Left renal pelvis (tissue), 4 donors: ENCODE measurements at regions not wholly inside any gene's neighbourhood (a gene's known extent, or its start where the extent isn't known, plus 50 kb on each side); places are given as distances from the start of the nearest gene placed in this dataset.

Experiments
- DNase-seq, 4 donors: peaks; one replicate each; pipeline ENCODE4 v3.0.0-alpha.2; 2013; ENCODE audit warnings: low read depth in 4 of 4, low spot score in 3 of 4

- no peak for DNase-seq
Observed at GRCh38 chr10:129035052-129035827, 431.8 kb upstream of the MGMT start.

DNA sequence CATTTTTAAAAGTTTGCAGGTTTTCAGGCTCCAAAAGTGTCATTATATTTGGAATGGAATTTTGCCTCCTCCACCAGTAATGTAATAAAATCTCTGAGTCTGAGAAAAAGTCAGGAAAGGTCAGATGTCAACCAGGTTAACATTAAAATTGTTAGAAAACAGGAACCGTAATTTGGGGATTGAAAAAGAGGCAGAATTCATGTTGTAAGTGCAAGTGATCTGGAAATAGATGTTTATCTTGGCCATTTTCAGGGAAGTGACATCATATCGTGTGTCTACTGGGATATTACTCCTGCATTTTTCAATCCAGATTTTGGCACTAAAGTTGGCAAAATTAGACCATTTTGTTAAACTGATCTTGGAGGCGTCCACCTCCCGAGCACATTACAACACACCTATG lies 428.5 kb upstream of the MGMT start:
- DNase-seq, result no peak

- no peak for DNase-seq
Observed at GRCh38 chr10:129039406-129040370, 427.4 kb upstream of the MGMT start.

- DNase-seq, result no peak
Observed at GRCh38 chr10:129040377-129040776, 426.7 kb upstream of the MGMT start.

GRCh38 chr10:129041916-129042315 lies 425.1 kb upstream of the MGMT start:
- no peak for DNase-seq

DNA sequence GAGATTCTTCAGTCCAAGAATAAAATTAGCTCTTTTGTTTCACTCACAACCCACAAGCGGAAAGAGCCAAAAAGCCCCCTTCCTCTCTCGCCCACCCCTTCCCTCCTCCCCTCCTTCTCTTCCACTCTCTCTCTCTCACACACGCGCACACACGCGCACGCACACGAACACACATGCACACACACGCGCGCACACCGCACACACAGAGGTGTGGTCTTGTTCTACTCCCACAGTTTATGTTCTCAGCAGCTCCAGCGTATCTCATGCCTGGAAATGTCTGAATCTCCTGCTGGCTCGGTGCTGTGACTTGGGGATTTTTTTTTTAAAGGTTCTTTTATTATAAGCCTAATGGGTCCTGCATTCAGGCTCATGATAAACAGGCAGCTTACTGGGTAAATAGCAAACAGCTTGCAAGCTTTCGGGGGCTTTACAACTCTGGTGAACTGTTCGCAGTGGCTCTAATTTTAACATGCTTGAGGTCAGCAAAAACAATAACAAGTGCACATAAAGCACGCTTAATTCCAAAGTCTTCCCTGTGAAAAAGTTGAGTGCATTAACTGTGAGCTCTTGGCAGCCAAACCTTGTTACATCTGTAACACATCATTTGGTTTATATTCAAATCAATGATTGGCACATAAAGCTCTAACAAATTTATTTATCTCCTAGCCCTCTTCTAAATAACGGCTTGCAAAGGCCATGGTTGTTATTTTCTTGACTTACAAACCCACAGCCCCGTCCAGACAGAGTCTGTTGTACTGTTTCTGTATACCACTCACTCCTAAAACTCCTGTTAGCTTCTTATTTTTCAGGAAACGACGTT lies 424.1 kb upstream of the MGMT start:
- no peak for DNase-seq

GRCh38 chr10:129043691-129044090 lies 423.4 kb upstream of the MGMT start:
- no peak for DNase-seq

GRCh38 chr10:129045599-129045998 lies 421.4 kb upstream of the MGMT start:
- DNase-seq, result no peak

DNA sequence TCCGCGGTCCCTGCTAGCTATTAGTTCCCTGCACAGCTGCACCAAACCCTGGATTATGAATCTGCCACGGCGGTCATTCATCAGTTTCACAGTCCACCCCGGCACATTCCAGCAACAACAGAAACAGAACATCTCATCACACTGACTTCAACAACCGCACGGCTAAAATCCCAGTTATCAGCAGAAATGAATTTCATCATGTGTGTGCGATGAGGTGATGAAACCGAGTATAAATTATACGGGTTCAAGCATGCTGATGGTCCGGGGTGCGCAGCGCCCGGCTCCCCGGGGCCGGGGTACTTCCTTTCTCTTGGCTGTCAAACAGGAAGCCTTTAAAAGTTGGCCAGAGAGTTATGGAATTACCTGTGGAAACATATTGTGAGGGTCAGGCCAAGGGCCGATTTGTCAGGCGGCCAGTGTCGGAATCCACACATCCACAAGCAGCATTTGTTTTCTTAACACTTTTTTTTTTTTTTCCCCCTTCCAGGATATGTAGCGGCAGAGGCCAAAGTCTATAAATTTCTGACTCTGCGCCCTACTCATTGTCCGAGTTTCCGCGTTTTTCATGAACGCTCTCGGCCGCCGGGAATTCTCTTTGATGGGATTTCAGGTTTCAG lies 420.9 kb upstream of the MGMT start:
- peak in 1 of 4 donors; percentile 35 for DNase-seq

- no peak for DNase-seq
Observed at GRCh38 chr10:129046962-129047361, 420.1 kb upstream of the MGMT start.

DNA sequence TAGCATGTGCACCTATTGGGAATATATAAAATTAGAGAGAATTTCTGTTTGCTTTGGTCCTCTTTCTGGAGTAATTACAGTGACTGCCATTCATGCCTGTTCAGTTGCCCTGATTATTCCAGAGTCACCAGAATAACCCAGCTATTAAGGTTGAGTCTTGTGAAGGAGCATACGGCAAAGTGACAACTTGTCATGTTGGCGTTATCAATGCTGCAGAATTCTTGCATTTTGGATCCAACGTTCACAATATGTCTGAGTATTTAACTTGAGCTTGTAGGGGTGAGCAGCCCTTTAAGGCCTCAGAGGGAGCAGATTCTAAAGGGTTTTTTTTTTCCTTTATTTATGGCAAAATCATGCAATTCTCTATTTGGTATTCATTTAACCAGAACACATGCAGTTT lies 419.4 kb upstream of the MGMT start:
- DNase-seq, result no peak

GRCh38 chr10:129048513-129048912 lies 418.5 kb upstream of the MGMT start:
- DNase-seq, result no peak

GRCh38 chr10:129049501-129049900 lies 417.5 kb upstream of the MGMT start:
- DNase-seq, result no peak

DNA sequence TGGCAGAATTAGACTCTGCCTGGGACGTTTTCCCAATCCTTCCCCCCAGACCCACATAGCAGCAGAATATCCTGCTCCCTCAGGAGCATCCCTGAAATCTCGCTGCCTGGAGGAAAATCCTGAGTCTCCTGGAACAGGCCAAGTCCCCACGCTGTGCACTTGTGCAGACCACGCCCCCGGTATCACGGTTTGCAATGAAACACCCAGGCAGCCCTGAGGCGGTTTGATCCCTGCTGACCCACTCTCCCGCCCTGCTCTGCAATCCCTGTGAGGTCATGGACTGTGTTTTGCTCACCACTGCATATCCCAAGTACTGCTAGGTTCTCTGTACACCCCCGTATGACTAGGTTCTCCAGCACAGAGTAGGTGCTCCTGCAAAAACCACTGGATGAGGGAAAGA lies 411.8 kb upstream of the MGMT start:
- no peak for DNase-seq

- DNase-seq, result peak in 2 of 4 donors; percentile 33 to 61
Observed at GRCh38 chr10:129055986-129056385, 411.1 kb upstream of the MGMT start.

DNA sequence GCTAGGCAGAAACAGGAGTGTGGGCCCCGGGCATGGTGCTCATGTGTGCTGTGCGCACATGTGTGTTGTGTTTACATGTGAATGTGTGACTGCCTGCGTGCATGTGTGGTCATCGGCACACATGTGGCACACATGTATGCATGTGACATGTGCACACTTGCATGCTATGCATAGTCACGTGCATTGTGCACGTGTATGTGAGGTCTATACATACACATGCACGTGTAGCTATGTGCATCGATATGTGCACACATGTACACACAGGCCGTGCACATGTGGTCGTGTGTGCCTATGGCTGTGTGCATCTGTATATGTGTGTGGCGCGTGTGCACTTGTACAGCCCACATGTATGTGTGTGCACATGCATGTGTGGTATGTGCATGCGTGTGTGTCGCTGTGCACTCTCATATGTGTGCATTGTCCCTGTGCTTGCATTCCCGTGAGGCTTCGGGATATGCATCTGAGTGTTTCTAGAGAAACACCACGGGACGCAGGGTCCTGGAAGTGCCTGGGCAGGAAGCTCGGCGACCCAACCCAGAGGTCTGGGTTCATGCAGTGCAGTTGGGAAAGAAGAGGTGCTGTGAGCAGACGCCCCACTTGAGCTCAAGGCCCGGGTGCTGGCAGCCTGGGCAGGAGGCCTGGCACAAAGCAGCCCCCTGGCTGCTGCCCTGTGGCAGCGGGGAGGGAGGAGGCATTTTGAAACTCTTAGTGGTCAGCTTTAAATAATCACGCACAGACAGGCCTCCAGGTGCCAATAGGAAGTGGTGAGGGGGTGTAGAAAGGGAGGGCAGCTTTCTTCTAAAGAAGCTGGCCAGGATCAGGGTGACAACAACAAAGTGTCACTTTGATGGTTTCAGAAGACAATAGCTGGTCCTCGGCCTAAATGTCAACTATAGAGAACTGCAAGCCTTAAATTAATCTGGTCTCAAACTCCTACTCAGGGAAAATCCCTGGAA lies 410.0 kb upstream of the MGMT start:
- DNase-seq, result no peak

GRCh38 chr10:129057856-129058663 lies 409.0 kb upstream of the MGMT start:
- DNase-seq, result no peak

DNA sequence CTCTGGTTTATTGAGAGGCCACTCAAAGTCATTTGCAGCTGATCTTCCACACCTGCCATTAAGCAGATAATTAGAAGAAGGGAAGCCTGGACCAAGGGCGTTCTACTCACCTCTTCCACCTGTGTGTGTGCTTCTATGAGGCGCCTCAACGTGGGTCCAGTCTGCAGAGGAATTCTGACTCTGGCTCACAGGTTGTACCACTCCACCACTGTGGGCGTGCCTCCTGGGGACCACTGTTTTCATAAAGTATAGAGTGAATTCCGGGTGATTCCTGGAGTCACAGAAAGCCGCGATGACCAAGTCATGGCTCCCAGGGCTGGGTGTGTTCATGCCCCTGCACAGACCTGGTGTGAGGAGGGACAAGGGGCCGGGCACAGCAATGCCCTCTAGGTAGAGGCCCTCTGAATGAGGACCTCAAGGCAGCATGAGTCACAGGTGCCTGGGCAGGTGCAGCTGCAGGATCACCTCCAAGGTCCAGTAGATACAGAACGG lies 408.3 kb upstream of the MGMT start:
- DNase-seq, result no peak
